ENCODE measurements at regions not wholly inside any gene's neighbourhood (a gene's known extent, or its start where the extent isn't known, plus 50 kb on each side); places are given as distances from the start of the nearest gene placed in this dataset.

- Histone ChIP-seq H3K27me3 (replicated peaks; ENCODE audit: insufficient read depth, low read length) (no peaks in the 10 kb centered on the region), H3K9me2 (replicated peaks; ENCODE audit: insufficient read depth, low read length) (no peaks in the 10 kb centered on the region), H3K79me2 (ENCODE audit: low read length) (no peaks in the 10 kb centered on the region), H3K27ac (ENCODE audit: low read length) (no peak overlapping the region), H3K4me1 (ENCODE audit: low read length) (no peaks in the 10 kb centered on the region), H4K20me1 (ENCODE audit: insufficient read depth, low read length) (no peaks in the 10 kb centered on the region), H3K4me2 (ENCODE audit: low read depth, low read length) (no peak overlapping the region), H3K9me3 (replicated peaks; ENCODE audit: insufficient read depth, low read length) (no peaks in the 10 kb centered on the region), H3K36me3 (replicated peaks; ENCODE audit: insufficient read depth, low read length) (no peaks in the 10 kb centered on the region), H3F3A (ENCODE audit: insufficient read depth, low read length) (no peaks in the 10 kb centered on the region), H3K9ac (ENCODE audit: low read length) (no peak overlapping the region), H3K4me3 (ENCODE audit: low read length) (no peak overlapping the region), H2AFZ (ENCODE audit: low read length) (no peak overlapping the region)
- DNase-seq = no peak
- no peak for TF ChIP-seq EZH2phosphoT487 (IDR thresholded peaks at IDR 0.05; ENCODE audit: low read length)
- TF ChIP-seq EZH2 (optimal IDR thresholded peaks at IDR 0.05; ENCODE audit: low read depth, low read length) = no peak
- no peak for TF ChIP-seq CTCF (IDR thresholded peaks at IDR 0.05; ENCODE audit: low read length)
These were observed 598.8 kb upstream of the BRINP1 start for GRCh38 chr9:119967867-119968535.

GRCh38 chr9:119963798-119964372 lies 594.6 kb upstream of the BRINP1 start:
- no peaks in the 10 kb centered on the region for H3K4me1 ChIP-seq (ENCODE audit: low read length)
- H3K4me2 ChIP-seq (ENCODE audit: low read depth, low read length) = no peak overlapping the region
- no peak overlapping the region for H3K27ac ChIP-seq (ENCODE audit: low read length)
- no peaks in the 10 kb centered on the region for H3K9me3 ChIP-seq (replicated peaks; ENCODE audit: insufficient read depth, low read length)
- H3K36me3 ChIP-seq (replicated peaks; ENCODE audit: insufficient read depth, low read length) = no peaks in the 10 kb centered on the region
- no peaks in the 10 kb centered on the region for H3F3A ChIP-seq (ENCODE audit: insufficient read depth, low read length)
- no peak for DNase-seq
- H3K27me3 ChIP-seq (replicated peaks; ENCODE audit: insufficient read depth, low read length) = no peaks in the 10 kb centered on the region
- no peaks in the 10 kb centered on the region for H3K79me2 ChIP-seq (ENCODE audit: low read length)
- H4K20me1 ChIP-seq (ENCODE audit: insufficient read depth, low read length) = no peaks in the 10 kb centered on the region
- H3K9me2 ChIP-seq (replicated peaks; ENCODE audit: insufficient read depth, low read length) = no peaks in the 10 kb centered on the region
- H2AFZ ChIP-seq (ENCODE audit: low read length) = no peak overlapping the region
- no peak overlapping the region for H3K9ac ChIP-seq (ENCODE audit: low read length)
- no peak for TF ChIP-seq CTCF (IDR thresholded peaks at IDR 0.05; ENCODE audit: low read length)
- TF ChIP-seq EZH2 (optimal IDR thresholded peaks at IDR 0.05; ENCODE audit: low read depth, low read length) = no peak
- no peak overlapping the region for H3K4me3 ChIP-seq (ENCODE audit: low read length)

GRCh38 chr9:119963258-119963797 lies 594.1 kb upstream of the BRINP1 start:
- no peaks in the 10 kb centered on the region for H3K4me1 ChIP-seq (ENCODE audit: low read length)
- no peaks in the 10 kb centered on the region for H3K27me3 ChIP-seq (replicated peaks; ENCODE audit: insufficient read depth, low read length)
- no peak for DNase-seq
- no peaks in the 10 kb centered on the region for H3K79me2 ChIP-seq (ENCODE audit: low read length)
- H3K9me3 ChIP-seq (replicated peaks; ENCODE audit: insufficient read depth, low read length) = no peaks in the 10 kb centered on the region
- H3K4me3 ChIP-seq (ENCODE audit: low read length) = no peak overlapping the region
- H3K4me2 ChIP-seq (ENCODE audit: low read depth, low read length) = no peak overlapping the region
- no peaks in the 10 kb centered on the region for H3F3A ChIP-seq (ENCODE audit: insufficient read depth, low read length)
- no peaks in the 10 kb centered on the region for H3K36me3 ChIP-seq (replicated peaks; ENCODE audit: insufficient read depth, low read length)
- H2AFZ ChIP-seq (ENCODE audit: low read length) = no peak overlapping the region
- TF ChIP-seq EZH2 (optimal IDR thresholded peaks at IDR 0.05; ENCODE audit: low read depth, low read length) (no peak), EZH2phosphoT487 (IDR thresholded peaks at IDR 0.05; ENCODE audit: low read length) (no peak), CTCF (IDR thresholded peaks at IDR 0.05; ENCODE audit: low read length) (no peak)
- H4K20me1 ChIP-seq (ENCODE audit: insufficient read depth, low read length) = no peaks in the 10 kb centered on the region
- no peaks in the 10 kb centered on the region for H3K9me2 ChIP-seq (replicated peaks; ENCODE audit: insufficient read depth, low read length)
- H3K27ac ChIP-seq (ENCODE audit: low read length) = no peak overlapping the region
- H3K9ac ChIP-seq (ENCODE audit: low read length) = no peak overlapping the region

All from MM.1S (cell line).